HG03432 (cell line): ENCODE measurements at regions not wholly inside any gene's neighbourhood (a gene's known extent, or its start where the extent isn't known, plus 50 kb on each side); places are given as distances from the start of the nearest gene placed in this dataset.
"Not testable (repeated sequence)": the region's sequence is repeated elsewhere in the genome, so short reads cannot be mapped to it uniquely, and the experiment has no call there.

Experiments used
- ATAC-seq: cut with Tn5 transposase; IDR thresholded peaks from one replicate; pipeline ENCODE4 v1.9.1; 2021; ENCODE audit warnings: mild to moderate bottlenecking, moderate library complexity; ENCODE audit not compliant: unreplicated experiment

DNA sequence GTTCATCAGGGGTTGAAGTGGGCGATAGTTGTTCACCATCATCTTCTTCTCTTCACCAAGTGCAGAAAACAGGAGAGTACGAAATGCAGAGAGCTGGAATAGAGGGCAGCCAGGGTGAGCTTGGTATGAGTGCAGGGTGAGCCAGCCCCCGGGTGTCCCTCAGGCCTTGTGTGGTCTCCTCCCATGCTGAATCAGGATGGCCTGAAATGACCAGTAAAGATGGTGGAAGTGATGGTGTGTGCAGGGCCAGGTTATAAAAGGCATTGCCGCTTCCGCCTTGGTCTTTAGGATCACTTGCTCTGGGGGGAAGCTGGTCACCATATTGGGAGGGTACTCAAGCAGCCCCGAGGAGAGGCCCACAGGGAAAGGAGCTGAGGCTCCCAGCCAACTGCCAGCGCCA, 66.4 kb upstream of the METTL9 start:
- ATAC-seq = not testable (repeated sequence)

DNA sequence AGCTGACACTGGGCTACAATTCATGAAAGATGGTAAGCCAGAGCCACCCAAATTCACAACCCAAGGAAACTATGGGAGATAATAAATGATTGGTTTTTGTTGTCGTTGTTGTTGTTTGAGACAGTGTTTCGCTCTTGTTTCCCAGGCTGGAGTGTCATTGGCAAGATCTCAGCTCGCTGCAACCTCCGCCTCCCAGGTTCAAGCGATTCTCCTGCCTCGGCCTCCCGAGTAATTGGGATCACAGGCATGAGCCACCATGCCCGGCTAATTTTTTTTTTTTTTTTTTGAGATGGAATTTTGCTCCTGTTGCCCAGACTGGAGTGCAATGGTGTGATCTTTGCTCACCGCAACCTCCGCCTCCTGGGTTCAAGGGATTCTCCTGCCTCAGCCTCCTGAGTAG, 65.9 kb upstream of the METTL9 start:
- not testable (repeated sequence) for ATAC-seq

DNA sequence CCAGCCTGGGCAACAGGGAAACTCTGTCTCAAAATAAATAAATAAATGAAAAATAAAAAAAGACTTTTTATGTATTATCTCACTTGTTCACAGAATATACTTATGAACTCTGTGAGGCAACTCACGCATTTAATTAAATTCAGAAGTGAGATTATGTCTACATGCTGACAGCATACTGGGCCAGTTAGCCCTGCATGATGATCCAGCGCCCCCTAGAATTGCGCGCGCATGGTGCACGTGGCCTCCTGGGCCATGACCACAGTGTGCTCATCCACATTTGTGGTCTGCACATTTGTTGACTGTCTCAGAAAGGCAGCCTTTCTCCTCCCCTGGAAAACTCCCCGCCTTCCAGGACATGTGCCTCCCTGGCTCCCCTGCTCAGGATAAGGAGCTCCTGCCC, 64.8 kb upstream of the METTL9 start:
- ATAC-seq = not testable (repeated sequence)

DNA sequence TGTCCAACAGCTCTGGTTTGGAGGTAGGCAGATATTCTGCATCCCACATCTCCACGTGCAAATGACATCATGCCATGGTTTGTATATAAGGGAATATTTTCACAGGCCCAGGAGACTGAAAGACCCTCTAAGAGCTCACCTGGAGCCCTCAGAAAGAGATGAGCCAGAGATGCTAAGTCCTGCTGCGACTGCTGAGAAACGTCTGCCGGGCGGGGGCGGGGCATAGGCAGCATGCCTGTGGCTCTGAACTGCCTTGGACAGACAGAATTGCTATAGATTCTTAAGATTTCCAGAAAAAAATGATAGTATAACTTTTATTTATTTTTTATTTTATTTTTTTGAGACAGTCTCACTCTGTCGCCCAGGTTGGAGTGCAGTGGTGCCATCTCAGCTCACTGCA, 64.2 kb upstream of the METTL9 start:
- not testable (repeated sequence) for ATAC-seq

DNA sequence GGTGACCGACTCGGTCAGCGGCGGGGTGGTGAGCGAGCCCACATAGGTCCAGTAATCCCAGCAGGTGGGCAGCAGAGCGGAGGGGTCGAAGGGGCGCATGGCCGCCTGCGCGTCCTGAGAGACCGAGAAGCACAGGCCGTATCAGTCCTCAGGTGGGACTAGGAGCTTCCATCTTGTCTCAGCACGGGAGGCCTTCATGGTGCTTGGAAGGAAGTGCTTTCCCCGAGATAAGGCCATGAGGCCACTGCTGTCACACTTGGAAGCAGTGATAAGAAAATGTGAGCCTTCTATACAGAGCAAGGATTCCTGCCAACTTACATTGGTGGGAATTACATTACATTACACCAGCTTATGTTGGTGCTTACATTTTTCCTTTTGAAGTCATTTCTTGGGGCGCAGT, 62.6 kb upstream of the METTL9 start:
- not testable (repeated sequence) for ATAC-seq

DNA sequence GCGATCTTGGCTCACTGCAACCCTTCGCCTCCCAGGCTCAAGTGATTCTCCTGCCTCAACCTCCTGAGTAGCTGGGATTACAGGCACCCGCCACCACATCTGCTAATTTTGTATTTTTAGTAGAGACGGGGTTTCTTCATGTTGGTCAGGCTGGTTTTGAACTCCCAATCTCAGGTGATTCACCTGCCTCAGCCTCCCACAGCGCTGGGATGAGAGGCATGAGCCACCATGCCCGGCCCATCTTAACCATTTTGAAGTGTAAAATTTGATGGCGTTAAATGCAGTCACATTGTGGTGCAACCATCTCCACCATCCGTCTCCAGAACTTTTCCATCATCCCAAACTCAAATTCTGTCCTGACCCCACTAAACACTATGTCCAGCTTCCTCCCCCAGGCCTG, 61.8 kb upstream of the METTL9 start:
- not testable (repeated sequence) for ATAC-seq

DNA sequence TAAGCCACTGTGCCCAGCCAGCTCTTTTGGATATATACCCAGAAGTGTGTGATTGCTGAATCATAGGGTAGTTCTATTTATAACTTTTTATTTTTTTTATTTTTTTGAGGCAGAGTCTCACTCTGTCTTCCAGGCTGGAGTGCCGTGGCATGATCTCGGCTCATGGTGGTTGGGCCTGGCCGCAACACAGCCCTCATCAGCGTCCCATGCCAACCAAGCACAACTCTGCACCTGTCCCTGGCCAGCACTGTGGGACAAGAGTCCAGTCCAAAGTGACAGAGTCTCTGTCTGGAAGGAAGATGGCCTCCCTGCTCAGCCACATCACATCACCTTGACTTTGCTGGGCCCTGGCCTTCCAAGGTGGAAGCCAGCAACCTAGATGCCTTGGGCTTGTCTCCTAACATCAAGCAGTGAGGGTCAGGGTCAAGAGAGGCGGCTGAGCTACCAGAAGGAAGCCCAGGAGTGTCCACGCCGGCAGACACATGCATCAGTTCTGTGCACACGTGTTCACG, 60.2 kb upstream of the METTL9 start:
- not testable (repeated sequence) for ATAC-seq

DNA sequence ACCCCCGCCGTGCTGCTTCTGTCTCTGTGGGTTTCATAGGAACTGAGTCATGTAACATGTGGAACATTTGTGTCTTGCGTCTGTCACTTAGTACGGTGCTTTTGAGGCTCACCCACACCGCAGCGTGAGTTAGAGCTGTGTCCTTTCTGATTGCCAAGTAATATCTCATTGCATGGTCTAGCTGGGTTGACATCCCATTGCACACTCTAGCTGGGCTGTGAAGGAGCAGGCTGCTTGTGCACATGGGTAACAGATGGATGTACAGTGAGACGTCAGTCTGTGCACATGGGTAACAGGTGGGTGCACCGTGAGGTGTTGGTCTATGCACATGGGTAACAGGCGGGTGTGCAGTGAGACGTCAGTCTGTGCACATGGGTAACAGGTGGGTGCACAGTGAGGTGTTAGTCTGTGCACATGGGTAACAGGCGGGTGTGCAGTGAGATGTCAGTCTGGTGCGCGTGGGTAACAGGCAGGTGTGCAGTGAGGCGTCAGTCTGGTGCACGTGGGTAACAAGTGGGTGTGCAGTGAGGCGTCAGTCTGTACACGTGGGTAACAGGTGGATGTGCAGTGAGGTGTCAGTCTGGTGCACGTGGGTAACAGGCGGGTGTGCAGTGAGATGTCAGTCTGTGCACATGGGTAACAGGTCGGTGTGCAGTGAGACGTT, 58.5 kb upstream of the METTL9 start:
- peak; percentile 70 for ATAC-seq

DNA sequence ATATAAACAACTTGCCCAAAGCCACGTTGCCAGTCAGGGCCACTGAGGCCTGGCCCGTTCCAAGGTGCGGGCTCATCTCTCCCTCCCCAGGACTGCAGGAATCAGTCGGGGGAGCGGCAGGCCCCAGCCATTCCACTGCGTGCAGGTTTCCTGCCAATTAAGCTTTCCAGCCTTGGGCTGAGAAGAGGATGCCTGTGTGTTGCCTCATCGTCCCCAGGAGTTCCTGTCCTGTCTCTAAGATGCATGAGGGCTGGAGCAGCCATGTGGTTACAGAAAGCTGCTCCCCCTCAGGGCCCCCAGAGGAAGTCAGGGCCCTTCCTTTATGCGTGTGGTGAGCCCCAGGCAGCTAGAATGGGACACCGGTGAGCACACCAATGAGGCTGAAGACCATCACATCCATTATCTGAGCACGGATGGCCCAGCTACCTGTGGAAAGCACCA, 57.7 kb upstream of the METTL9 start:
- ATAC-seq = peak; percentile 43

DNA sequence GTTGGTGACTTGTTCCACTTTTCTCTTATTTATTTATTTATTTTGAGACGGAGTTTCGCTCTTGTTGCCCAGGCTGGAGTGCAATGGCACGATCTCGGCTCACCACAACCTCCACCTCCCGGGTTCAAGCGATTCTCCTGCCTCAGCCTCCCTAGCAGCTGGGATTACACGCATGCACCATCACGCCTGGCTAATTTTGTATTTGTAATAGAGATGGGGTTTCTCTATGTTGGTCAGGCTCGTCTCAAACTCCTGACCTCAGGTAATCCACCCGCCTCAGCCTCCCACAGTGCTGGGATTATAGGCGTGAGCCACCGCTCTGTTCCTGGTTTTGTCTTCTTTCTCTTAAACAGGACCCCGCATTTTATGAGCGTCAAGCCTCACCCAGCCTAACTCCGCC, 57.3 kb upstream of the METTL9 start:
- ATAC-seq = not testable (repeated sequence)

DNA sequence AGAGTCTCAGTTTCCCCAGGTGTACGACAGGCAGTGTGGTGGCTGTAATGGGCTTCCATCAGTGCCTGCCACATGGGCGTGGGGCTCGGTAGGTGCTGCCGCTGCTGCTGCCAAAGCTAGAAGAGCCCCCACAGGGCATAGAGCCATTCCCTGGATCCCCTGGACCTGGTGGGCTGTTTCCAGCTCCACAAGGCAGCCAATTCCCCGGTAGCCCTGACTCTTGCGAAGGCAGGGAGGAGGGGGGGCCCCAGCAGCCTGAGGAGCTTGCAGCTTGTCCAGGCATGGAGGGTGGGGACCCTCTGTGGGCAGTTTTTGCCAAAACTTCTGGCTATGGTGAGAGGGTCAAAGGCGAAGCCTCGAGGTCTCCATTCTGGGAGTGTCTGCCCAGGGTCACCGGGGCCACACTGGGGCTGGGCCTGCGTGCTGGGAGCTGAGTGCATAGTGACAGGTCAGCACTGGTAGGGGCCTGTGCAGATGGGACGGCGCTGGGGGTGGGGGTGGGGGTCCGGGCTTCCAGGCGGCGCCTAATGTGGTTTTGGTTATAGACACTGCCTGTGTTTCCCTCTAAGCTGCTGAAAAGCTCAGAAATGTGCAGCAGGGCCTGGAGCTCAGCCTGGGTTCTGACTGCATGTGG, 56.8 kb upstream of the METTL9 start:
- not testable (repeated sequence) for ATAC-seq

DNA sequence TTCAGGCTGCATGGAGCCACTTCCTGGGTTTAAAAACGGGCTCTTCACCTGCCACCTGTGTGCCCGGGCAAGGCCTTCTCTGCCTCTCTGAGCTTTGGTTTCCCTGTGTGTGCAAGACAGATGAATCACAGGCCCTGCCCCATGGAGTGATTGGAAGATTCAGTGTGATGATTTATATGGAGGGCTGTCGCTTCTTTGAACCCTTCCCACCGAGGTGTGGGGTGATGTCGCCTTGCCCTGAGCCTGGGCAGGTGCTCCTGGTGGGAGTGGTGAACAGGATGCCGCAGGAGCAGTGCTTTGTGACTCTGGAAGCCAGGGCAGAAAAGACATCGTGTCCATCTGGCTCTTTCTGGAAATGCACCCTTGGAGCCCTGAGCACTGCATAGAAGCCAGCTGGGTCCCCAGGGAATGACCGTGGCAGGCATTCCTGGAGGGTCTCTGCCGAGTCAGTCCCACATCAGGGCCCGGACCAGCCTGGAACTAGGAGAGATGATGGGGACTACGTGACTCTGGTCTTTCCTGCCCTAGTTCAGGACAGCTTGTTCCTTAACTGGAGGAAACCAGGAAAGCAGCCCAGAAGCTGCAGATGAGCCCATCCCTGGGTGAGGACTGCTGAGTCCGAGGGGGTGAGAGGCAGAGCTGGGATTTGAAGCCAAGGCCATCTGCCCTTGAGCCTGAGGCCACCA, 56.1 kb upstream of the METTL9 start:
- ATAC-seq = not testable (repeated sequence)

DNA sequence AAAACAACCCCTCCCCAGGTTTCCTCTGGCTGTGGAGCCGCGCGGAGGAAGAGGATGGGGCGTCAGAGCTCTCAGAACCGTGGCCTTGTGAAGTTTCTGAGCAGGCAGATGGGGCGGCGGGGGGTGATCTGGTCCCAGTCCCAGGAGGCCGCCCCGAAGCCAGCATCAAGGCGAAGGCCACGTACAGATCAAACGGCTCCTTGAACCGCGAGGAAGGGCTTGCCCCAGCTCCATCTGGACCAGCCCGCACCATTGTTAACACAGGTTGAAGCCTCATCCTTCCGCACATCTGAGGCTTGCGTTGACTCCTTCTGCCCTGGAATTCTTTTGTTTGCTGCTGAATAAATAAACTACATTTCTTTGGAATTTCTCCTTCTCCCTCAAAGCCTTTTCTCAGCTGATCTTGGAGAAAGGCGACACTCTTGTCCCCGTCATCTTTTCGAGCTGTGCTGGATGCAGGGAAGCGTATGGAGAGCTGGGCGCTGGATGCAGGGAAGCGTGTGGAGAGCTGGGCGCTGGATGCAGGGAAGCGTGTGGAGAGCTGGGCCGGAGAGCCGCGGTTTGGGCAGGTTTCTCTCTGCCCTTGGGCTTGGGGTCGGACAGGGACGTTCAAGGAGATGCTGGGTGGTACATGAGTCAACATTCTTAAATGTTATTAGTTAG, 53.6 kb upstream of the METTL9 start:
- ATAC-seq = not testable (repeated sequence)

DNA sequence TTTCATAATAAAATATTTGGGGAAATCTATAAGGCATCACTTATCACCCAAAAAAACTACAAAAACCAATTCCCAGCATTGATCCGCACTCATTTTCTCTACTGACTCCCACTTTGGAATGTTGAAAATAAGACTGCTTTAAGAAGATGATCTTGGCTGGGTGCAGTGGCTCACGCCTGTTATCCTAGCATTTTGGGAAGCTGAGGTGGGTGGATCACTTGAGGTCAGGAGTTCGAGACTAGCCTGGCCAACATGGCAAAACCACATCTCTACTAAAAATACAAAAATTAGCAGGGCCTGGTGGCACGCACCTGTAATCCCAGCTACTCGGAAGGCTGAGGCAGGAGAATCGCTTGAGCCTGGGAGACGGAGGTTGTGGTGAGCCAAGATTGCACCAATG, 50.0 kb upstream of the METTL9 start:
- not testable (repeated sequence) for ATAC-seq
